ENCODE measurements at regions not wholly inside any gene's neighbourhood (a gene's known extent, or its start where the extent isn't known, plus 50 kb on each side); places are given as distances from the start of the nearest gene placed in this dataset.

- TF ChIP-seq CTCF (IDR thresholded peaks at IDR 0.05; ENCODE audit: unreplicated experiment), result no peak
- H3K36me3 Mint-ChIP-seq (ENCODE audit: insufficient read depth), result peaks cover 34% of the 10 kb centered on the region
- DNase-seq (ENCODE audit: low spot score, unreplicated experiment), result no peak
- no peaks in the 10 kb centered on the region for H3K27me3 Mint-ChIP-seq
- H3K4me1 Mint-ChIP-seq (ENCODE audit: low read depth), result no peaks in the 10 kb centered on the region
- H3K9me3 Mint-ChIP-seq (ENCODE audit: low read depth), result no peaks in the 10 kb centered on the region
- H3K4me3 Mint-ChIP-seq (ENCODE audit: low read depth), result no peak overlapping the region
- H3K27ac Mint-ChIP-seq, result no peak overlapping the region
Measured at GRCh38 chr11:71075116-71075720, 177.2 kb downstream of the SHANK2 start.

- H3K27me3 Mint-ChIP-seq, result no peaks in the 10 kb centered on the region
- H3K4me1 Mint-ChIP-seq (ENCODE audit: low read depth), result no peaks in the 10 kb centered on the region
- TF ChIP-seq CTCF (IDR thresholded peaks at IDR 0.05; ENCODE audit: unreplicated experiment), result no peak
- H3K27ac Mint-ChIP-seq, result no peak overlapping the region
- no peak overlapping the region for H3K4me3 Mint-ChIP-seq (ENCODE audit: low read depth)
- H3K9me3 Mint-ChIP-seq (ENCODE audit: low read depth), result no peaks in the 10 kb centered on the region
- peaks cover 21% of the 10 kb centered on the region for H3K36me3 Mint-ChIP-seq (ENCODE audit: insufficient read depth)
- no peak for DNase-seq (ENCODE audit: low spot score, unreplicated experiment)
Measured at GRCh38 chr11:71071736-71072509, 180.5 kb downstream of the SHANK2 start.

- Mint-ChIP-seq H3K4me3 (ENCODE audit: low read depth) (no peak overlapping the region), H3K4me1 (ENCODE audit: low read depth) (no peaks in the 10 kb centered on the region), H3K27me3 (no peaks in the 10 kb centered on the region), H3K36me3 (ENCODE audit: insufficient read depth) (peaks cover 19% of the 10 kb centered on the region), H3K27ac (no peak overlapping the region), H3K9me3 (ENCODE audit: low read depth) (no peaks in the 10 kb centered on the region)
- no peak for DNase-seq (ENCODE audit: low spot score, unreplicated experiment)
- no peak for TF ChIP-seq CTCF (IDR thresholded peaks at IDR 0.05; ENCODE audit: unreplicated experiment)
Measured at GRCh38 chr11:71070490-71071453, 181.6 kb downstream of the SHANK2 start.

GRCh38 chr11:71068963-71069362, 183.4 kb downstream of the SHANK2 start:
- TF ChIP-seq CTCF (IDR thresholded peaks at IDR 0.05; ENCODE audit: unreplicated experiment), result no peak
- Mint-ChIP-seq H3K4me3 (ENCODE audit: low read depth) (no peak overlapping the region), H3K4me1 (ENCODE audit: low read depth) (no peaks in the 10 kb centered on the region), H3K27me3 (no peaks in the 10 kb centered on the region), H3K27ac (no peak overlapping the region), H3K9me3 (ENCODE audit: low read depth) (no peaks in the 10 kb centered on the region), H3K36me3 (ENCODE audit: insufficient read depth) (peaks cover 18% of the 10 kb centered on the region)
- no peak for DNase-seq (ENCODE audit: low spot score, unreplicated experiment)

- TF ChIP-seq CTCF (IDR thresholded peaks at IDR 0.05; ENCODE audit: unreplicated experiment), result no peak
- Mint-ChIP-seq H3K36me3 (ENCODE audit: insufficient read depth) (peaks cover 16% of the 10 kb centered on the region), H3K4me1 (ENCODE audit: low read depth) (no peaks in the 10 kb centered on the region), H3K9me3 (ENCODE audit: low read depth) (no peaks in the 10 kb centered on the region), H3K4me3 (ENCODE audit: low read depth) (no peak overlapping the region), H3K27ac (no peak overlapping the region), H3K27me3 (no peaks in the 10 kb centered on the region)
- no peak for DNase-seq (ENCODE audit: low spot score, unreplicated experiment)
Measured at GRCh38 chr11:71067753-71068152, 184.6 kb downstream of the SHANK2 start.
